Breast epithelium (tissue), 3 donors: ENCODE measurements at regions not wholly inside any gene's neighbourhood (a gene's known extent, or its start where the extent isn't known, plus 50 kb on each side); places are given as distances from the start of the nearest gene placed in this dataset.

Experiments
- CTCF ChIP-seq, 3 donors: fragments of 450-650 bp; IDR thresholded peaks; one replicate each; pipeline ENCODE4 v1.5.1; 2016 to 2017; ENCODE audit warnings: antibody characterized with exemption in 3 of 3, mild to moderate bottlenecking in 3 of 3, moderate library complexity in 3 of 3
- POLR2AphosphoS5 ChIP-seq, 3 donors: sonication (generic); formaldehyde crosslinking; IDR thresholded peaks; one replicate each; pipeline ENCODE4 v1.6.1; 2017; ENCODE audit warnings: antibody characterized with exemption in 3 of 3

DNA sequence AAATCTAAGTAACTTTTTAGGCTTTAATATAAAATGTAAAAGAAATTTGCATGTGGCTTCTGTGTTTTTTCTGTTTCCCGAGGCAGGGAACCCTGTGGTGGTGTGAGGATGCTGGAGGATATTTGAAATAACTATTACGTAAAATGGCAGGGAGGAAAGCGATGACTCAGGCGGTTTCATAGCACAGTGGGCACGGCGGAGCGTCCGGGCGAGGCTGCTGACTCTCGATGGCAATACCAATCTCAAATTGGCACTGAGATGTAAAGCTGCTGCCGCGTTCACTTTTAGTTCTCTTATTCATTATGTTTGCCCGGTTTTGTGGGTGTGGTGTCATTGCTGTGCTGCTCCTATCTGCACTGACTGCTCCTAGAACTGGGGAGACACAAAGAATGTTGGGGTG is 254.3 kb downstream of the THBS2 start:
- no peak for TF ChIP-seq CTCF (IDR thresholded peaks at IDR 0.05)
- TF ChIP-seq POLR2AphosphoS5 (IDR thresholded peaks at IDR 0.05): no peak
